Astrocyte (in vitro differentiated cells and primary cell): ENCODE measurements at regions not wholly inside any gene's neighbourhood (a gene's known extent, or its start where the extent isn't known, plus 50 kb on each side); places are given as distances from the start of the nearest gene placed in this dataset.

Experiments
- DNase-seq: peaks from one replicate; pipeline ENCODE4 v3.0.0-alpha.2; 2010; ENCODE audit warnings: low read depth
- FAIRE-seq: peaks from 2 replicates; lab custom pipeline; 2011; peaks lifted over from hg19 to GRCh38; lab: Jason Lieb, UNC
- H2AFZ ChIP-seq: 2 replicates; pipeline ENCODE4 v1.6.0; 2012; ENCODE audit warnings: low read depth, low read length, inconsistent platforms
- H3K27ac ChIP-seq: 2 replicates; pipeline ENCODE4 v1.5.1; 2011; ENCODE audit warnings: low read depth, low read length, inconsistent platforms
- H3K27me3 ChIP-seq: 2 replicates; pipeline ENCODE4 v1.6.0; 2011; ENCODE audit warnings: low read length, inconsistent platforms; ENCODE audit not compliant: insufficient read depth
- H3K36me3 ChIP-seq: 2 replicates; pipeline ENCODE4 v1.5.1; 2011; ENCODE audit warnings: low read length, inconsistent platforms; ENCODE audit not compliant: insufficient read depth
- H3K4me1 ChIP-seq: 2 replicates; pipeline ENCODE4 v1.5.1; 2011; ENCODE audit warnings: low read length, inconsistent platforms; ENCODE audit not compliant: insufficient read depth
- H3K4me2 ChIP-seq: 2 replicates; pipeline ENCODE4 v1.6.0; 2012; ENCODE audit warnings: low read length, inconsistent platforms
- H3K4me3 ChIP-seq: 2 replicates; pipeline ENCODE4 v1.5.1; 2011; ENCODE audit warnings: low read depth, mild to moderate bottlenecking, low read length, inconsistent platforms; ENCODE audit not compliant: insufficient read depth
- H3K79me2 ChIP-seq: 2 replicates; pipeline ENCODE4 v1.6.0; 2012; ENCODE audit warnings: mild to moderate bottlenecking, low read length, inconsistent platforms; ENCODE audit not compliant: insufficient read depth
- H3K9ac ChIP-seq: 2 replicates; pipeline ENCODE4 v1.6.0; 2012; ENCODE audit warnings: mild to moderate bottlenecking, low read length, inconsistent platforms
- H3K9me3 ChIP-seq: 2 replicates; pipeline ENCODE4 v1.5.1; 2012; ENCODE audit warnings: low read depth, mild to moderate bottlenecking, low read length, inconsistent platforms; ENCODE audit not compliant: insufficient read depth
- H4K20me1 ChIP-seq: 2 replicates; pipeline ENCODE4 v1.6.0; 2012; ENCODE audit warnings: low read length, inconsistent platforms; ENCODE audit not compliant: insufficient read depth
- H3K27ac Mint-ChIP-seq: one replicate; pipeline ENCODE4 v1.8.0; 2021; ENCODE audit warnings: mild to moderate bottlenecking, mixed read lengths; ENCODE audit not compliant: unreplicated experiment
- H3K27me3 Mint-ChIP-seq: one replicate; pipeline ENCODE4 v1.8.0; 2021; ENCODE audit warnings: low read depth, mixed read lengths; ENCODE audit not compliant: unreplicated experiment
- H3K36me3 Mint-ChIP-seq: one replicate; pipeline ENCODE4 v1.8.0; 2021; ENCODE audit warnings: low read depth, mixed read lengths; ENCODE audit not compliant: unreplicated experiment
- H3K4me1 Mint-ChIP-seq: one replicate; pipeline ENCODE4 v1.8.0; 2021; ENCODE audit warnings: low read depth, mixed read lengths; ENCODE audit not compliant: unreplicated experiment
- H3K4me3 Mint-ChIP-seq: one replicate; pipeline ENCODE4 v1.8.0; 2021; ENCODE audit warnings: mild to moderate bottlenecking, moderate library complexity, mixed read lengths; ENCODE audit not compliant: unreplicated experiment
- H3K9me3 Mint-ChIP-seq: one replicate; pipeline ENCODE4 v1.8.0; 2021; ENCODE audit warnings: mild to moderate bottlenecking, mixed read lengths; ENCODE audit not compliant: unreplicated experiment
- EZH2 ChIP-seq: IDR thresholded peaks from 2 replicates; pipeline ENCODE4 v1.6.1; 2012; ENCODE audit warnings: mild to moderate bottlenecking, low read length, inconsistent platforms; ENCODE audit not compliant: insufficient read depth
- TF ChIP-seq, protein P1 (sequence below): IDR thresholded peaks from 2 replicates; pipeline ENCODE4 v1.5.1; 2011; ENCODE audit warnings: low read depth, mild to moderate bottlenecking, inconsistent platforms, low read length, moderate library complexity; ENCODE audit not compliant: insufficient read depth

- no peaks in the 10 kb centered on the region for H3K36me3 ChIP-seq
- FAIRE-seq (peak; percentile 81), DNase-seq (peak; percentile 22)
- H3K4me2 ChIP-seq, result peak overlapping the region; percentile 74
- no peaks in the 10 kb centered on the region for H3K79me2 ChIP-seq
- Mint-ChIP-seq H3K9me3 (peaks cover 11% of the 10 kb centered on the region), H3K4me3 (peak overlapping the region; percentile 54), H3K27me3 (peaks cover 27% of the 10 kb centered on the region), H3K36me3 (peaks cover 3% of the 10 kb centered on the region), H3K27ac (no peak overlapping the region), H3K4me1 (peaks cover 10% of the 10 kb centered on the region)
- H3K9me3 ChIP-seq, result no peaks in the 10 kb centered on the region
- no peaks in the 10 kb centered on the region for H4K20me1 ChIP-seq
- no peak overlapping the region for H2AFZ ChIP-seq
- peak overlapping the region; percentile 30 for H3K4me3 ChIP-seq
- H3K27ac ChIP-seq, result peak overlapping the region; percentile 38
- TF ChIP-seq, protein P1, sequence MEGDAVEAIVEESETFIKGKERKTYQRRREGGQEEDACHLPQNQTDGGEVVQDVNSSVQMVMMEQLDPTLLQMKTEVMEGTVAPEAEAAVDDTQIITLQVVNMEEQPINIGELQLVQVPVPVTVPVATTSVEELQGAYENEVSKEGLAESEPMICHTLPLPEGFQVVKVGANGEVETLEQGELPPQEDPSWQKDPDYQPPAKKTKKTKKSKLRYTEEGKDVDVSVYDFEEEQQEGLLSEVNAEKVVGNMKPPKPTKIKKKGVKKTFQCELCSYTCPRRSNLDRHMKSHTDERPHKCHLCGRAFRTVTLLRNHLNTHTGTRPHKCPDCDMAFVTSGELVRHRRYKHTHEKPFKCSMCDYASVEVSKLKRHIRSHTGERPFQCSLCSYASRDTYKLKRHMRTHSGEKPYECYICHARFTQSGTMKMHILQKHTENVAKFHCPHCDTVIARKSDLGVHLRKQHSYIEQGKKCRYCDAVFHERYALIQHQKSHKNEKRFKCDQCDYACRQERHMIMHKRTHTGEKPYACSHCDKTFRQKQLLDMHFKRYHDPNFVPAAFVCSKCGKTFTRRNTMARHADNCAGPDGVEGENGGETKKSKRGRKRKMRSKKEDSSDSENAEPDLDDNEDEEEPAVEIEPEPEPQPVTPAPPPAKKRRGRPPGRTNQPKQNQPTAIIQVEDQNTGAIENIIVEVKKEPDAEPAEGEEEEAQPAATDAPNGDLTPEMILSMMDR, result no peak
- H3K27me3 ChIP-seq, result no peaks in the 10 kb centered on the region
- H3K4me1 ChIP-seq, result peaks cover 25% of the 10 kb centered on the region
- H3K9ac ChIP-seq, result peak overlapping the region; percentile 56
Measured at GRCh38 chr16:54431041-54431996, 144.7 kb upstream of the IRX3 start.

DNA sequence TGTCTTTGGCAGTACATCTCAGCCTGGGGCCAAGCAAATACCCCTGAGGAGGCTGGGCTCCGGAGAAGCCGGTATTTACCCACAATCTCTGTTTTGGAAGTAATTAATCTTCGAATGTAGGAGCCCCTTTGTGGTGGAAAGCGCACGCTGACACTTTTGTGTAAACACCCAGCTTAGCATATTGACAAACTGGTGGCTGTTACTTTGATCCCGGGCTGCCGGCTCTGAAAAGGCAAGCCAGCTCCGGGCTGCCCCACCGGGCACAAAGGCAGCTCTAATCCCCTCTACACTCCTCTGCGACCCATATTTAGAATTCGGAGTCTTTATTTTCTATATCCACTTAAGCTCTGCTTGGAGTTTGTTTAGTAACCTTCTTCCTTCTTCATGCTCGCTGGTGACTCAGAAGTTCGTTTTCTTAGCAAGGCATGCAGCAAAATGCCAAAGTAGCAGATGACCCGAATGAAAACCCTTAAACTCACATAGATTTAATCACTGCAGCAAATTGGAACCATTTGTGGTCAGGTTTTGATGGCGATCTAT is 144.0 kb upstream of the IRX3 start:
- Histone ChIP-seq H3K9ac (peak overlapping the region; percentile 56), H3K4me1 (peaks cover 25% of the 10 kb centered on the region), H3K4me3 (peak overlapping the region; percentile 30), H3K36me3 (no peaks in the 10 kb centered on the region), H3K79me2 (no peaks in the 10 kb centered on the region), H2AFZ (peak overlapping the region; percentile 37), H3K27ac (peak overlapping the region; percentile 38), H3K4me2 (peak overlapping the region; percentile 74), H3K9me3 (no peaks in the 10 kb centered on the region), H4K20me1 (no peaks in the 10 kb centered on the region), H3K27me3 (no peaks in the 10 kb centered on the region)
- peak; percentile 49 for DNase-seq
- TF ChIP-seq, protein P1, result no peak
- no peak for TF ChIP-seq EZH2
- H3K27ac Mint-ChIP-seq, result no peak overlapping the region
- peaks cover 10% of the 10 kb centered on the region for H3K4me1 Mint-ChIP-seq
- H3K4me3 Mint-ChIP-seq, result no peak overlapping the region
- H3K36me3 Mint-ChIP-seq, result peaks cover 3% of the 10 kb centered on the region
- FAIRE-seq, result peak; percentile 91
- peaks cover 11% of the 10 kb centered on the region for H3K9me3 Mint-ChIP-seq
- peaks cover 26% of the 10 kb centered on the region for H3K27me3 Mint-ChIP-seq

GRCh38 chr16:54429029-54429428 is 142.4 kb upstream of the IRX3 start:
- no peak overlapping the region for H3K4me3 ChIP-seq
- H3K4me3 Mint-ChIP-seq, result no peak overlapping the region
- H4K20me1 ChIP-seq, result no peaks in the 10 kb centered on the region
- H3K9me3 ChIP-seq, result no peaks in the 10 kb centered on the region
- FAIRE-seq (no peak), DNase-seq (no peak)
- peaks cover 31% of the 10 kb centered on the region for H3K27me3 Mint-ChIP-seq
- peaks cover 10% of the 10 kb centered on the region for H3K4me1 Mint-ChIP-seq
- no peak overlapping the region for H3K4me2 ChIP-seq
- no peaks in the 10 kb centered on the region for H3K27me3 ChIP-seq
- H3K9ac ChIP-seq, result no peak overlapping the region
- peaks cover 3% of the 10 kb centered on the region for H3K36me3 Mint-ChIP-seq
- TF ChIP-seq, protein P1, result no peak
- no peak for TF ChIP-seq EZH2
- H3K4me1 ChIP-seq, result peaks cover 25% of the 10 kb centered on the region
- no peak overlapping the region for H2AFZ ChIP-seq
- H3K27ac Mint-ChIP-seq, result no peak overlapping the region
- H3K79me2 ChIP-seq, result no peaks in the 10 kb centered on the region
- H3K27ac ChIP-seq, result no peak overlapping the region
- no peaks in the 10 kb centered on the region for H3K36me3 ChIP-seq
- H3K9me3 Mint-ChIP-seq, result peaks cover 11% of the 10 kb centered on the region
